ENCODE measurements at regions not wholly inside any gene's neighbourhood (a gene's known extent, or its start where the extent isn't known, plus 50 kb on each side); places are given as distances from the start of the nearest gene placed in this dataset.

GRCh38 chr1:182292193-182292741 is 99.3 kb downstream of the GLUL start:
- no peak for TF ChIP-seq CTCF (IDR thresholded peaks at IDR 0.05)
- no peak for TF ChIP-seq EZH2 (IDR thresholded peaks at IDR 0.05; ENCODE audit: borderline replicate concordance, insufficient read depth, low read depth, low read length, poor library complexity, severe bottlenecking)

Data from B cell (primary cell).